Stimulated activated naive B cell treated with anti-CD40 and anti-IgM and Interleukin-4, amounts not matched to agents 10 μg/mL and 1 μg/mL and 100 μg/mL, for 72 hours (primary cell): ENCODE measurements at regions not wholly inside any gene's neighbourhood (a gene's known extent, or its start where the extent isn't known, plus 50 kb on each side); places are given as distances from the start of the nearest gene placed in this dataset.

ENCODE experiments used
- ATAC-seq, 2 donors: fragments of 150-1000 bp; cut with Tn5 transposase; replicated peaks; 2 replicates each; pipeline ENCODE4 v1.10.0; 2021; ENCODE audit warnings: moderate library complexity in 1 of 2
- DNase-seq: peaks from one replicate; pipeline ENCODE4 v3.0.0; 2021
- H3K27ac Mint-ChIP-seq: one replicate; pipeline ENCODE4 v1.8.0; 2022; ENCODE audit warnings: mild to moderate bottlenecking, mixed read lengths
- H3K27me3 Mint-ChIP-seq, 2 donors: one replicate each; pipeline ENCODE4 v1.8.0; 2022; ENCODE audit warnings: mixed read lengths in 2 of 2
- H3K36me3 Mint-ChIP-seq, 2 donors: one replicate each; pipeline ENCODE4 v1.8.0; 2022; ENCODE audit warnings: mixed read lengths in 2 of 2, mild to moderate bottlenecking in 1 of 2
- H3K4me1 Mint-ChIP-seq, 2 donors: one replicate each; pipeline ENCODE4 v1.8.0; 2022; ENCODE audit warnings: mixed read lengths in 2 of 2, mild to moderate bottlenecking in 1 of 2
- H3K4me3 Mint-ChIP-seq, 2 donors: one replicate each; pipeline ENCODE4 v1.8.0; 2022; ENCODE audit warnings: mild to moderate bottlenecking in 2 of 2, mixed read lengths in 2 of 2, moderate library complexity in 1 of 2
- H3K9me3 Mint-ChIP-seq, 2 donors: one replicate each; pipeline ENCODE4 v1.8.0; 2022; ENCODE audit warnings: mixed read lengths in 2 of 2, mild to moderate bottlenecking in 1 of 2

- Mint-ChIP-seq H3K27ac (no peak overlapping the region), H3K4me3 (no peak overlapping the region), H3K4me1 (no peaks in the 10 kb centered on the region), H3K36me3 (no peaks in the 10 kb centered on the region), H3K27me3 (peaks cover 12 to 19% of the 10 kb centered on the region in 2 donors), H3K9me3 (no peaks in the 10 kb centered on the region)
- DNase-seq (no peak), ATAC-seq (no peak)
These were observed 122.3 kb downstream of the CHST1 start for GRCh38 chr11:45543081-45543480.

GRCh38 chr11:45541693-45542434, 123.6 kb downstream of the CHST1 start:
- Mint-ChIP-seq H3K4me1 (no peaks in the 10 kb centered on the region), H3K4me3 (no peak overlapping the region), H3K36me3 (no peaks in the 10 kb centered on the region), H3K27me3 (peaks cover 15 to 20% of the 10 kb centered on the region in 2 donors), H3K27ac (no peak overlapping the region), H3K9me3 (no peaks in the 10 kb centered on the region)
- ATAC-seq: no peak
- no peak for DNase-seq

- no peak overlapping the region for H3K27ac Mint-ChIP-seq
- H3K4me1 Mint-ChIP-seq: no peaks in the 10 kb centered on the region
- H3K36me3 Mint-ChIP-seq: no peaks in the 10 kb centered on the region
- no peak for DNase-seq
- H3K9me3 Mint-ChIP-seq: no peaks in the 10 kb centered on the region
- ATAC-seq: no peak
- no peak overlapping the region for H3K4me3 Mint-ChIP-seq
- H3K27me3 Mint-ChIP-seq: peaks cover 20 to 34% of the 10 kb centered on the region in 2 donors
These were observed 126.5 kb downstream of the CHST1 start for GRCh38 chr11:45538939-45539338.

GRCh38 chr11:45538363-45538762, 127.1 kb downstream of the CHST1 start:
- Mint-ChIP-seq H3K4me3 (no peak overlapping the region), H3K27ac (no peak overlapping the region), H3K36me3 (no peaks in the 10 kb centered on the region), H3K9me3 (no peaks in the 10 kb centered on the region), H3K27me3 (peaks cover 22 to 36% of the 10 kb centered on the region in 2 donors), H3K4me1 (no peaks in the 10 kb centered on the region)
- ATAC-seq: no peak
- no peak for DNase-seq

- Mint-ChIP-seq H3K36me3 (no peaks in the 10 kb centered on the region), H3K9me3 (no peaks in the 10 kb centered on the region), H3K4me3 (no peak overlapping the region), H3K27ac (no peak overlapping the region), H3K4me1 (no peaks in the 10 kb centered on the region), H3K27me3 (peaks cover 27 to 38% of the 10 kb centered on the region in 2 donors)
- DNase-seq: no peak
- no peak for ATAC-seq
These were observed 127.8 kb downstream of the CHST1 start for GRCh38 chr11:45537614-45538013.

- H3K27me3 Mint-ChIP-seq: peaks cover 22 to 33% of the 10 kb centered on the region in 2 donors
- no peaks in the 10 kb centered on the region for H3K9me3 Mint-ChIP-seq
- H3K4me3 Mint-ChIP-seq: no peak overlapping the region
- no peaks in the 10 kb centered on the region for H3K4me1 Mint-ChIP-seq
- no peak overlapping the region for H3K27ac Mint-ChIP-seq
- ATAC-seq: no peak
- H3K36me3 Mint-ChIP-seq: no peaks in the 10 kb centered on the region
- no peak for DNase-seq
These were observed 130.4 kb downstream of the CHST1 start for GRCh38 chr11:45535033-45535432.

GRCh38 chr11:45534132-45534531, 131.3 kb downstream of the CHST1 start:
- Mint-ChIP-seq H3K4me1 (no peaks in the 10 kb centered on the region), H3K4me3 (no peak overlapping the region)

GRCh38 chr11:45532546-45532945, 132.9 kb downstream of the CHST1 start:
- no peaks in the 10 kb centered on the region for H3K36me3 Mint-ChIP-seq
- DNase-seq (no peak), ATAC-seq (no peak)
- no peaks in the 10 kb centered on the region for H3K9me3 Mint-ChIP-seq
- H3K4me3 Mint-ChIP-seq: no peak overlapping the region
- H3K4me1 Mint-ChIP-seq: no peaks in the 10 kb centered on the region
- H3K27ac Mint-ChIP-seq: no peak overlapping the region
- H3K27me3 Mint-ChIP-seq: peaks cover 22 to 41% of the 10 kb centered on the region in 2 donors

More at GRCh38 chr11:45534132-45534531, 131.3 kb downstream of the CHST1 start:
- no peak overlapping the region for H3K27ac Mint-ChIP-seq
- no peaks in the 10 kb centered on the region for H3K36me3 Mint-ChIP-seq
- no peaks in the 10 kb centered on the region for H3K9me3 Mint-ChIP-seq
- DNase-seq: no peak
- H3K27me3 Mint-ChIP-seq: peaks cover 22 to 36% of the 10 kb centered on the region in 2 donors
- ATAC-seq: no peak

GRCh38 chr11:45530776-45531175, 134.6 kb downstream of the CHST1 start:
- Mint-ChIP-seq H3K27ac (no peak overlapping the region), H3K4me3 (no peak overlapping the region), H3K4me1 (no peaks in the 10 kb centered on the region), H3K36me3 (no peaks in the 10 kb centered on the region), H3K27me3 (peaks cover 23 to 30% of the 10 kb centered on the region in 2 donors), H3K9me3 (no peaks in the 10 kb centered on the region)
- ATAC-seq (no peak), DNase-seq (no peak)

GRCh38 chr11:45530111-45530510, 135.3 kb downstream of the CHST1 start:
- Mint-ChIP-seq H3K27ac (no peak overlapping the region), H3K9me3 (no peaks in the 10 kb centered on the region), H3K4me3 (no peak overlapping the region), H3K27me3 (peaks cover 23 to 28% of the 10 kb centered on the region in 2 donors), H3K4me1 (no peaks in the 10 kb centered on the region), H3K36me3 (no peaks in the 10 kb centered on the region)
- no peak for ATAC-seq
- DNase-seq: no peak

- H3K36me3 Mint-ChIP-seq: peaks cover 0 to 1% of the 10 kb centered on the region in 2 donors
- H3K27ac Mint-ChIP-seq: no peak overlapping the region
- DNase-seq (no peak), ATAC-seq (no peak)
- H3K4me1 Mint-ChIP-seq: no peaks in the 10 kb centered on the region
- no peak overlapping the region for H3K4me3 Mint-ChIP-seq
- H3K9me3 Mint-ChIP-seq: peaks cover 4 to 8% of the 10 kb centered on the region in 2 donors
- H3K27me3 Mint-ChIP-seq: peaks cover 19 to 21% of the 10 kb centered on the region in 2 donors
These were observed 137.0 kb downstream of the CHST1 start for GRCh38 chr11:45528435-45528834.

- H3K4me3 Mint-ChIP-seq: no peak overlapping the region
These were observed 137.5 kb downstream of the CHST1 start for GRCh38 chr11:45527898-45528297.

GRCh38 chr11:45525393-45525792, 140.0 kb downstream of the CHST1 start:
- ATAC-seq (no peak), DNase-seq (no peak)
- Mint-ChIP-seq H3K9me3 (peaks cover 12 to 17% of the 10 kb centered on the region in 2 donors), H3K27me3 (peaks cover 9 to 12% of the 10 kb centered on the region in 2 donors), H3K36me3 (peaks cover 0 to 1% of the 10 kb centered on the region in 2 donors), H3K4me3 (no peak overlapping the region), H3K27ac (no peak overlapping the region), H3K4me1 (no peaks in the 10 kb centered on the region)

More at GRCh38 chr11:45527898-45528297, 137.5 kb downstream of the CHST1 start:
- H3K36me3 Mint-ChIP-seq: peaks cover 0 to 1% of the 10 kb centered on the region in 2 donors
- no peaks in the 10 kb centered on the region for H3K4me1 Mint-ChIP-seq
- DNase-seq (no peak), ATAC-seq (peak; percentile 39 to 61)
- H3K9me3 Mint-ChIP-seq: peaks cover 8 to 11% of the 10 kb centered on the region in 2 donors
- peaks cover 13 to 17% of the 10 kb centered on the region in 2 donors for H3K27me3 Mint-ChIP-seq
- H3K27ac Mint-ChIP-seq: no peak overlapping the region

GRCh38 chr11:45523760-45524159, 141.7 kb downstream of the CHST1 start:
- Mint-ChIP-seq H3K27ac (no peak overlapping the region), H3K4me3 (no peak overlapping the region), H3K4me1 (no peaks in the 10 kb centered on the region), H3K9me3 (peaks cover 12 to 17% of the 10 kb centered on the region in 2 donors), H3K36me3 (peaks cover 0 to 1% of the 10 kb centered on the region in 2 donors), H3K27me3 (peaks cover 6 to 12% of the 10 kb centered on the region in 2 donors)
- DNase-seq (no peak), ATAC-seq (no peak)

- ATAC-seq (no peak), DNase-seq (no peak)
- Mint-ChIP-seq H3K4me3 (no peak overlapping the region), H3K4me1 (no peaks in the 10 kb centered on the region), H3K36me3 (no peaks in the 10 kb centered on the region), H3K27ac (no peak overlapping the region), H3K9me3 (peaks cover 8 to 14% of the 10 kb centered on the region in 2 donors), H3K27me3 (no peaks in the 10 kb centered on the region)
These were observed 146.4 kb downstream of the CHST1 start for GRCh38 chr11:45518833-45519535.
